ENCODE measurements at regions not wholly inside any gene's neighbourhood (a gene's known extent, or its start where the extent isn't known, plus 50 kb on each side); places are given as distances from the start of the nearest gene placed in this dataset.
A peak's percentile ranks its signal among the peaks of the same experiment; 100 is the strongest.

GRCh38 chr2:107012714-107013306 lies 126.8 kb upstream of the ST6GAL2 start:
- ATAC-seq: no peak
- no peak for DNase-seq
- intact Hi-C loops (cut with micrococcal nuclease): no loop called here

GRCh38 chr2:107013884-107014283 lies 127.9 kb upstream of the ST6GAL2 start:
- intact Hi-C loops (cut with micrococcal nuclease): no loop called here
- no peak for DNase-seq
- ATAC-seq: no peak

- ATAC-seq (peak; percentile 78), DNase-seq (peak; percentile 32)
- intact Hi-C loops (cut with micrococcal nuclease): no loop called here
Measured at GRCh38 chr2:107018366-107018765, 132.4 kb upstream of the ST6GAL2 start.

- intact Hi-C loops (cut with micrococcal nuclease): no loop called here
- no peak for DNase-seq
- no peak for ATAC-seq
Measured at GRCh38 chr2:107020392-107020791, 134.4 kb upstream of the ST6GAL2 start.

- intact Hi-C loops (cut with micrococcal nuclease): no loop called here
- DNase-seq: no peak
- no peak for ATAC-seq
Measured at GRCh38 chr2:107024269-107024668, 138.3 kb upstream of the ST6GAL2 start.

GRCh38 chr2:107025291-107025857 lies 139.4 kb upstream of the ST6GAL2 start:
- no peak for ATAC-seq
- no peak for DNase-seq
- intact Hi-C loops (cut with micrococcal nuclease): no loop called here

GRCh38 chr2:107025869-107026380 lies 140.0 kb upstream of the ST6GAL2 start:
- DNase-seq: no peak
- intact Hi-C loops (cut with micrococcal nuclease): no loop called here
- no peak for ATAC-seq

GRCh38 chr2:107027205-107027604 lies 141.2 kb upstream of the ST6GAL2 start:
- ATAC-seq (no peak), DNase-seq (no peak)
- intact Hi-C loops (cut with micrococcal nuclease): no loop called here

- intact Hi-C loops (cut with micrococcal nuclease): no loop called here
- no peak for ATAC-seq
Measured at GRCh38 chr2:107027810-107028209, 141.8 kb upstream of the ST6GAL2 start.

GRCh38 chr2:107028661-107029060 lies 142.7 kb upstream of the ST6GAL2 start:
- ATAC-seq (no peak), DNase-seq (no peak)
- intact Hi-C loops (cut with micrococcal nuclease): no loop called here

More at GRCh38 chr2:107027810-107028209, 141.8 kb upstream of the ST6GAL2 start:
- no peak for DNase-seq

- DNase-seq (peak; percentile 39), ATAC-seq (peak; percentile 86)
Measured at GRCh38 chr2:107036293-107036692, 150.3 kb upstream of the ST6GAL2 start.

GRCh38 chr2:107062173-107062572 lies 176.2 kb upstream of the ST6GAL2 start:
- DNase-seq: peak; percentile 27

More at GRCh38 chr2:107036293-107036692, 150.3 kb upstream of the ST6GAL2 start:
- intact Hi-C loops (cut with micrococcal nuclease): no loop called here

GRCh38 chr2:107062599-107063220 lies 176.7 kb upstream of the ST6GAL2 start:
- no peak for ATAC-seq
- no peak for DNase-seq

More at GRCh38 chr2:107062173-107062572, 176.2 kb upstream of the ST6GAL2 start:
- ATAC-seq: no peak
- intact Hi-C loops (cut with micrococcal nuclease): no loop called here

GRCh38 chr2:107063228-107063627 lies 177.3 kb upstream of the ST6GAL2 start:
- no peak for DNase-seq
- intact Hi-C loops (cut with micrococcal nuclease): no loop called here

More at GRCh38 chr2:107062599-107063220, 176.7 kb upstream of the ST6GAL2 start:
- intact Hi-C loops (cut with micrococcal nuclease): no loop called here

GRCh38 chr2:107064750-107065149 lies 178.8 kb upstream of the ST6GAL2 start:
- DNase-seq: no peak
- ATAC-seq: no peak
- intact Hi-C loops (cut with micrococcal nuclease): no loop called here

More at GRCh38 chr2:107063228-107063627, 177.3 kb upstream of the ST6GAL2 start:
- no peak for ATAC-seq

- ATAC-seq: no peak
- intact Hi-C loops (cut with micrococcal nuclease): no loop called here
- DNase-seq: no peak
Measured at GRCh38 chr2:107068069-107068916, 182.3 kb upstream of the ST6GAL2 start.

- DNase-seq: no peak
Measured at GRCh38 chr2:107069890-107070289, 183.9 kb upstream of the ST6GAL2 start.

GRCh38 chr2:107072150-107072940 lies 186.4 kb upstream of the ST6GAL2 start:
- no peak for ATAC-seq
- intact Hi-C loops (cut with micrococcal nuclease): no loop called here

More at GRCh38 chr2:107069890-107070289, 183.9 kb upstream of the ST6GAL2 start:
- intact Hi-C loops (cut with micrococcal nuclease): no loop called here
- no peak for ATAC-seq

GRCh38 chr2:107078584-107078983 lies 192.6 kb upstream of the ST6GAL2 start:
- ATAC-seq: no peak
- no peak for DNase-seq
- intact Hi-C loops (cut with micrococcal nuclease): no loop called here

More at GRCh38 chr2:107072150-107072940, 186.4 kb upstream of the ST6GAL2 start:
- no peak for DNase-seq

All from left ventricle myocardium superior (tissue), 1 donor.